CD4-positive, alpha-beta T cell treated with Interleukin-17A for 4 hours (primary cell): ENCODE measurements at regions not wholly inside any gene's neighbourhood (a gene's known extent, or its start where the extent isn't known, plus 50 kb on each side); places are given as distances from the start of the nearest gene placed in this dataset.
A peak's percentile ranks its signal among the peaks of the same experiment; 100 is the strongest.

Experiments
- DNase-seq: peaks from one replicate; pipeline ENCODE4 v3.0.0-alpha.2; 2020; ENCODE audit warnings: mixed read lengths

GRCh38 chr3:8204853-8205650, 296.6 kb upstream of the LMCD1 start:
- DNase-seq: no peak

GRCh38 chr3:8205881-8206280, 295.7 kb upstream of the LMCD1 start:
- DNase-seq: no peak

GRCh38 chr3:8206971-8207617, 294.5 kb upstream of the LMCD1 start:
- no peak for DNase-seq

GRCh38 chr3:8210882-8211341, 290.7 kb upstream of the LMCD1 start:
- no peak for DNase-seq

- DNase-seq: no peak
These were observed 288.8 kb upstream of the LMCD1 start for GRCh38 chr3:8212794-8213193.

GRCh38 chr3:8213286-8213685, 288.3 kb upstream of the LMCD1 start:
- DNase-seq: no peak

GRCh38 chr3:8215821-8216220, 285.8 kb upstream of the LMCD1 start:
- no peak for DNase-seq

- DNase-seq: no peak
These were observed 283.2 kb upstream of the LMCD1 start for GRCh38 chr3:8218353-8218940.

GRCh38 chr3:8220291-8220690, 281.3 kb upstream of the LMCD1 start:
- DNase-seq: no peak

- DNase-seq: no peak
These were observed 277.9 kb upstream of the LMCD1 start for GRCh38 chr3:8223766-8224165.

- DNase-seq: no peak
These were observed 276.7 kb upstream of the LMCD1 start for GRCh38 chr3:8224941-8225340.

GRCh38 chr3:8233938-8234337, 267.7 kb upstream of the LMCD1 start:
- DNase-seq: no peak

- no peak for DNase-seq
These were observed 265.4 kb upstream of the LMCD1 start for GRCh38 chr3:8236264-8236663.

GRCh38 chr3:8237893-8238292, 263.7 kb upstream of the LMCD1 start:
- no peak for DNase-seq

GRCh38 chr3:8238432-8238831, 263.2 kb upstream of the LMCD1 start:
- no peak for DNase-seq

- no peak for DNase-seq
These were observed 262.5 kb upstream of the LMCD1 start for GRCh38 chr3:8239095-8239494.

- peak; percentile 34 for DNase-seq
These were observed 261.6 kb upstream of the LMCD1 start for GRCh38 chr3:8239718-8240695.

- no peak for DNase-seq
These were observed 255.6 kb upstream of the LMCD1 start for GRCh38 chr3:8246070-8246469.

- no peak for DNase-seq
These were observed 248.4 kb upstream of the LMCD1 start for GRCh38 chr3:8253201-8253600.

GRCh38 chr3:8254489-8254888, 247.1 kb upstream of the LMCD1 start:
- no peak for DNase-seq

GRCh38 chr3:8255725-8256124, 245.9 kb upstream of the LMCD1 start:
- no peak for DNase-seq

- DNase-seq: no peak
These were observed 245.1 kb upstream of the LMCD1 start for GRCh38 chr3:8256441-8257071.
